H9 (cell line): ENCODE measurements at regions not wholly inside any gene's neighbourhood (a gene's known extent, or its start where the extent isn't known, plus 50 kb on each side); places are given as distances from the start of the nearest gene placed in this dataset.

Experiments
- DNase-seq: peaks from one replicate; pipeline ENCODE4 v3.0.0-alpha.2; 2017
- H2AFZ ChIP-seq: one replicate; pipeline ENCODE4 v1.6.1; 2013; ENCODE audit warnings: mild to moderate bottlenecking, low read length, control low read depth, moderate library complexity
- H2AK5ac ChIP-seq: 2 replicates; pipeline ENCODE4 v1.6.1; 2013; ENCODE audit warnings: low read length, control low read depth, mixed read lengths; ENCODE audit not compliant: insufficient read length
- H2BK120ac ChIP-seq: one replicate; pipeline ENCODE4 v1.6.1; 2013; ENCODE audit warnings: low read depth, mild to moderate bottlenecking, low read length, control low read depth, inconsistent platforms; ENCODE audit not compliant: poor library complexity, severe bottlenecking
- H2BK12ac ChIP-seq: 2 replicates; pipeline ENCODE4 v1.6.1; 2013; ENCODE audit warnings: low read length, control low read depth, mixed read lengths, low read depth; ENCODE audit not compliant: insufficient read length
- H2BK15ac ChIP-seq: 2 replicates; pipeline ENCODE4 v1.6.1; 2013; ENCODE audit warnings: low read depth, low read length, control low read depth
- H2BK20ac ChIP-seq: one replicate; pipeline ENCODE4 v1.6.1; 2013; ENCODE audit warnings: low read depth, mild to moderate bottlenecking, low read length, control low read depth, inconsistent platforms; ENCODE audit not compliant: poor library complexity, severe bottlenecking
- H2BK5ac ChIP-seq: 2 replicates; pipeline ENCODE4 v1.6.1; 2013; ENCODE audit warnings: low read length, control low read depth, mixed read lengths; ENCODE audit not compliant: insufficient read length
- H3K14ac ChIP-seq: 2 replicates; pipeline ENCODE4 v1.6.1; 2013; ENCODE audit warnings: low read length, control low read depth; ENCODE audit not compliant: insufficient read depth
- H3K18ac ChIP-seq: 2 replicates; pipeline ENCODE4 v1.6.1; 2013; ENCODE audit warnings: low read depth, mild to moderate bottlenecking, mixed read lengths, low read length, control low read depth; ENCODE audit not compliant: insufficient read length
- H3K23ac ChIP-seq: 2 replicates; pipeline ENCODE4 v1.6.1; 2013; ENCODE audit warnings: low read length, control low read depth, mixed read lengths, low read depth; ENCODE audit not compliant: insufficient read length
- H3K23me2 ChIP-seq: 2 replicates; pipeline ENCODE4 v1.6.1; 2013; ENCODE audit warnings: low read depth, mild to moderate bottlenecking, mixed read lengths, low read length, control low read depth; ENCODE audit not compliant: insufficient read length, poor library complexity, severe bottlenecking
- H3K27ac ChIP-seq: 2 replicates; pipeline ENCODE4 v1.5.1; 2013; ENCODE audit warnings: low read length, control low read depth, mixed read lengths, low read depth; ENCODE audit not compliant: insufficient read length
- H3K27me3 ChIP-seq: 2 replicates; pipeline ENCODE4 v1.6.1; 2013; ENCODE audit warnings: low read length, control low read depth, inconsistent platforms; ENCODE audit not compliant: insufficient read depth
- H3K4ac ChIP-seq: 2 replicates; pipeline ENCODE4 v1.6.1; 2013; ENCODE audit warnings: low read depth, mild to moderate bottlenecking, control low read depth, inconsistent platforms, low read length, moderate library complexity
- H3K4me1 ChIP-seq: 2 replicates; pipeline ENCODE4 v1.6.1; 2013; ENCODE audit warnings: low read length, control low read depth, inconsistent platforms; ENCODE audit not compliant: insufficient read depth
- H3K4me2 ChIP-seq: 2 replicates; pipeline ENCODE4 v1.6.1; 2013; ENCODE audit warnings: low read length, control low read depth, mixed read lengths; ENCODE audit not compliant: insufficient read length, insufficient read depth
- H3K56ac ChIP-seq: 2 replicates; pipeline ENCODE4 v1.6.1; 2013; ENCODE audit warnings: low read depth, mild to moderate bottlenecking, mixed read lengths, low read length, control low read depth; ENCODE audit not compliant: insufficient read length
- H3K79me1 ChIP-seq: 2 replicates; pipeline ENCODE4 v1.6.1; 2013; ENCODE audit warnings: low read depth, mild to moderate bottlenecking, moderate library complexity, low read length, control low read depth, inconsistent platforms; ENCODE audit not compliant: insufficient read depth, poor library complexity, severe bottlenecking
- H3K79me2 ChIP-seq: 2 replicates; pipeline ENCODE4 v1.6.1; 2013; ENCODE audit warnings: low read length, control low read depth, inconsistent platforms; ENCODE audit not compliant: insufficient read depth
- H3K9ac ChIP-seq: 2 replicates; pipeline ENCODE4 v1.6.1; 2013; ENCODE audit warnings: low read length, control low read depth, mixed read lengths; ENCODE audit not compliant: insufficient read length; ENCODE audit errors: extremely low read depth
- H3K9me3 ChIP-seq: one replicate; pipeline ENCODE4 v1.6.1; 2013; ENCODE audit warnings: low read depth, low read length, inconsistent platforms; ENCODE audit not compliant: control insufficient read depth
- H3T11ph ChIP-seq: one replicate; pipeline ENCODE4 v1.6.1; 2013; ENCODE audit warnings: mild to moderate bottlenecking, low read length, control low read depth, inconsistent platforms
- H4K20me1 ChIP-seq: one replicate; pipeline ENCODE4 v1.6.1; 2013; ENCODE audit not compliant: control insufficient read depth, insufficient read length, insufficient read depth
- H4K5ac ChIP-seq: 2 replicates; pipeline ENCODE4 v1.6.1; 2013; ENCODE audit warnings: low read depth, mild to moderate bottlenecking, mixed read lengths, low read length, control low read depth; ENCODE audit not compliant: insufficient read length
- H4K8ac ChIP-seq: replicated peaks from 2 replicates; pipeline ENCODE4 v1.6.1; 2013; ENCODE audit warnings: low read length, control low read depth, mixed read lengths, low read depth; ENCODE audit not compliant: insufficient read length
- H4K91ac ChIP-seq: 2 replicates; pipeline ENCODE4 v1.6.1; 2013; ENCODE audit warnings: low read depth, mild to moderate bottlenecking, moderate library complexity, mixed read lengths, low read length, control low read depth; ENCODE audit not compliant: insufficient read length
- H3K27ac Mint-ChIP-seq, 3 experiments: 2 replicates in 2 of 3; 3 replicates in 1 of 3; pipeline ENCODE4 v1.8.0; 2020 to 2021; ENCODE audit warnings: mixed read lengths in 3 of 3, mild to moderate bottlenecking in 1 of 3, moderate library complexity in 1 of 3
- H3K27me3 Mint-ChIP-seq: 2 replicates; pipeline ENCODE4 v1.8.0; 2021; ENCODE audit warnings: low read depth, mild to moderate bottlenecking, moderate library complexity, mixed read lengths
- H3K36me3 Mint-ChIP-seq, 3 experiments: 2 replicates in 2 of 3; 3 replicates in 1 of 3; pipeline ENCODE4 v1.8.0; 2020 to 2021; ENCODE audit warnings: low read depth in 3 of 3, mixed read lengths in 3 of 3; ENCODE audit not compliant: insufficient read depth in 1 of 3
- H3K4me1 Mint-ChIP-seq, 2 experiments: 2 replicates each; pipeline ENCODE4 v1.8.0; 2020; ENCODE audit warnings: mixed read lengths in 2 of 2
- H3K4me3 Mint-ChIP-seq, 2 experiments: 2 replicates in 1 of 2; 3 replicates in 1 of 2; pipeline ENCODE4 v1.8.0; 2020 to 2021; ENCODE audit warnings: mild to moderate bottlenecking in 2 of 2, mixed read lengths in 2 of 2, moderate library complexity in 1 of 2
- H3K9me3 Mint-ChIP-seq, 2 experiments: 2 replicates in 1 of 2; 3 replicates in 1 of 2; pipeline ENCODE4 v1.8.0; 2020; ENCODE audit warnings: mild to moderate bottlenecking in 2 of 2, mixed read lengths in 2 of 2, moderate library complexity in 1 of 2
- WGBS: extraction: QIAGEN DNeasy Blood & Tissue Kit; methylation state at CpG from one replicate; pipeline ENCODE4 v1.1.7; 2013; ENCODE audit warnings: missing lambda C conversion rate, low lambda C conversion rate, mixed read lengths; ENCODE audit not compliant: insufficient read length; ENCODE audit errors: extremely low coverage; 5-methylcytosine and 5-hydroxymethylcytosine counted together
- TF ChIP-seq, protein P1 (sequence below): fragments of 200-600 bp; sonication (generic); conservative IDR thresholded peaks from 3 replicates; pipeline ENCODE4 v1.8.0; 2021; ENCODE audit warnings: antibody characterized with exemption, mild to moderate bottlenecking

DNA sequence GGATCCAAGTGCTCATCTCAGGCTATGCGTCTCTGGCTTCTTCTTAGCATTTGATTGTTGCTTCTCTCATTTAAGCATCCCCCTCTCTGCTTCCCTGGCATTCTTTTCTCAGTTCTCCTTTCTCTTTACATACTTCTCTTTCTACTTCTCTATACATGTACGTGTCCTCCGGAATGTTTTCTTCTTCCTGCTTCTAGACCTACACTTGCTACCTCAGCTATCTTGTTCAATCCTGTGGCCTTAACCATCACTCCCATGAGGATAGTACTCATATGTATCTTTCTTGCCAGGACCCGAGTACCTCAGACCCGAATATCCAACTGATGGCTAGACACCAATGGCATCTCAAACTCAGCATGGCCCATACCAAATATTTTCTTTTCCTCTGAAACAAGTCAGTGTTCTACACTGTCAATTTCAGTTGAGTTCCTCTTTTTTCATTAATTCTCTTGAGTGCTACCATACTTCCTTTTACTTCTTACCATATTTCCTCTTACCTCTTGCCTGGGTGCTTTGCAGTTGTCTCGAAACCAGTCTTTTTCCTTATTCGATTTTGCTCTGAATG, 115.1 kb upstream of the SLC38A2 start:
- no peak overlapping the region for H3K9ac ChIP-seq
- H2BK120ac ChIP-seq, result no peak overlapping the region
- H3K79me1 ChIP-seq, result no peaks in the 10 kb centered on the region
- no peaks in the 10 kb centered on the region for H3K27me3 ChIP-seq
- no peak overlapping the region for H2BK15ac ChIP-seq
- no peak overlapping the region for H3K4me3 Mint-ChIP-seq
- H4K20me1 ChIP-seq, result no peaks in the 10 kb centered on the region
- H3K4me1 Mint-ChIP-seq, result peaks cover 14 to 20% of the 10 kb centered on the region in 2 experiments
- H3K27ac ChIP-seq, result no peak overlapping the region
- no peak overlapping the region for H2BK5ac ChIP-seq
- no peak overlapping the region for H4K8ac ChIP-seq
- H3K23ac ChIP-seq, result no peak overlapping the region
- no peak for DNase-seq
- no peaks in the 10 kb centered on the region for H3K27me3 Mint-ChIP-seq
- H3K23me2 ChIP-seq, result no peaks in the 10 kb centered on the region
- H4K5ac ChIP-seq, result no peak overlapping the region
- no peaks in the 10 kb centered on the region for H3K9me3 Mint-ChIP-seq
- no peak overlapping the region for H2AFZ ChIP-seq
- WGBS, result no CpG with 5 or more reads among the region's 7 CpGs
- no peaks in the 10 kb centered on the region; a peak in 1 of 7 replicates for H3K36me3 Mint-ChIP-seq
- no peak overlapping the region for H3K4ac ChIP-seq
- no peaks in the 10 kb centered on the region for H3K9me3 ChIP-seq
- TF ChIP-seq, protein P1, sequence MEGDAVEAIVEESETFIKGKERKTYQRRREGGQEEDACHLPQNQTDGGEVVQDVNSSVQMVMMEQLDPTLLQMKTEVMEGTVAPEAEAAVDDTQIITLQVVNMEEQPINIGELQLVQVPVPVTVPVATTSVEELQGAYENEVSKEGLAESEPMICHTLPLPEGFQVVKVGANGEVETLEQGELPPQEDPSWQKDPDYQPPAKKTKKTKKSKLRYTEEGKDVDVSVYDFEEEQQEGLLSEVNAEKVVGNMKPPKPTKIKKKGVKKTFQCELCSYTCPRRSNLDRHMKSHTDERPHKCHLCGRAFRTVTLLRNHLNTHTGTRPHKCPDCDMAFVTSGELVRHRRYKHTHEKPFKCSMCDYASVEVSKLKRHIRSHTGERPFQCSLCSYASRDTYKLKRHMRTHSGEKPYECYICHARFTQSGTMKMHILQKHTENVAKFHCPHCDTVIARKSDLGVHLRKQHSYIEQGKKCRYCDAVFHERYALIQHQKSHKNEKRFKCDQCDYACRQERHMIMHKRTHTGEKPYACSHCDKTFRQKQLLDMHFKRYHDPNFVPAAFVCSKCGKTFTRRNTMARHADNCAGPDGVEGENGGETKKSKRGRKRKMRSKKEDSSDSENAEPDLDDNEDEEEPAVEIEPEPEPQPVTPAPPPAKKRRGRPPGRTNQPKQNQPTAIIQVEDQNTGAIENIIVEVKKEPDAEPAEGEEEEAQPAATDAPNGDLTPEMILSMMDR, result no peak
- H2BK12ac ChIP-seq, result no peak overlapping the region
- H3K14ac ChIP-seq, result no peak overlapping the region
- peaks cover 8% of the 10 kb centered on the region for H3K4me1 ChIP-seq
- H4K91ac ChIP-seq, result no peak overlapping the region
- no peaks in the 10 kb centered on the region for H3K79me2 ChIP-seq
- H3T11ph ChIP-seq, result no peak overlapping the region
- H3K4me2 ChIP-seq, result no peak overlapping the region
- no peak overlapping the region for H2AK5ac ChIP-seq
- H3K27ac Mint-ChIP-seq, result no peak overlapping the region
- H3K56ac ChIP-seq, result no peak overlapping the region
- no peak overlapping the region for H3K18ac ChIP-seq
- H2BK20ac ChIP-seq, result no peak overlapping the region
